DND-41 (cell line): ENCODE measurements at regions not wholly inside any gene's neighbourhood (a gene's known extent, or its start where the extent isn't known, plus 50 kb on each side); places are given as distances from the start of the nearest gene placed in this dataset.

Experiments used
- CTCF ChIP-seq: IDR thresholded peaks from 2 replicates; pipeline ENCODE4 v1.5.1; 2012; ENCODE audit warnings: borderline replicate concordance, low read length, moderate library complexity, mild to moderate bottlenecking; ENCODE audit not compliant: poor library complexity, severe bottlenecking; ENCODE audit errors: extremely low read depth
- EZH2 ChIP-seq: IDR thresholded peaks from 3 replicates; pipeline ENCODE4 v1.6.1; 2012; ENCODE audit warnings: borderline replicate concordance, low read depth, mild to moderate bottlenecking, moderate library complexity, low read length, inconsistent platforms; ENCODE audit not compliant: severe bottlenecking

- TF ChIP-seq CTCF (no peak), EZH2 (no peak)
These were observed 76.1 kb downstream of the VCAM1 start for GRCh38 chr1:100795646-100795985.
